Duodenal mucosa (tissue), 2 donors: ENCODE measurements at regions not wholly inside any gene's neighbourhood (a gene's known extent, or its start where the extent isn't known, plus 50 kb on each side); places are given as distances from the start of the nearest gene placed in this dataset.

Source experiments
- H3K27ac ChIP-seq: one replicate; pipeline ENCODE4 v1.7.0; 2013; ENCODE audit warnings: low read depth, low read length
- H3K27me3 ChIP-seq, 2 donors: one replicate each; pipeline ENCODE4 v1.7.0; 2013; ENCODE audit warnings: low read length in 2 of 2, control low read depth in 1 of 2; ENCODE audit not compliant: insufficient read depth in 2 of 2, control insufficient read depth in 1 of 2
- H3K36me3 ChIP-seq, 2 donors: one replicate each; pipeline ENCODE4 v1.7.0; 2013; ENCODE audit warnings: low read length in 2 of 2, control low read depth in 1 of 2; ENCODE audit not compliant: insufficient read depth in 2 of 2, control insufficient read depth in 1 of 2
- H3K4me1 ChIP-seq, 2 donors: one replicate each; pipeline ENCODE4 v1.7.0; 2013; ENCODE audit warnings: low read length in 2 of 2, control low read depth in 1 of 2; ENCODE audit not compliant: insufficient read depth in 2 of 2, control insufficient read depth in 1 of 2
- H3K4me3 ChIP-seq, 2 donors: one replicate each; pipeline ENCODE4 v1.7.0; 2013; ENCODE audit warnings: low read length in 2 of 2, low read depth in 1 of 2
- H3K9ac ChIP-seq, 2 donors: one replicate each; pipeline ENCODE4 v1.7.0; 2013; ENCODE audit warnings: low read length in 2 of 2, low read depth in 1 of 2
- H3K9me3 ChIP-seq, 2 donors: one replicate each; pipeline ENCODE4 v1.7.0; 2013; ENCODE audit warnings: low read length in 2 of 2, control low read depth in 1 of 2; ENCODE audit not compliant: control insufficient read depth in 1 of 2

GRCh38 chr9:29555502-29555901 is 1982.2 kb upstream of the C9orf72 start:
- no peak overlapping the region for H3K27ac ChIP-seq
- H3K9ac ChIP-seq: no peak overlapping the region
- H3K4me1 ChIP-seq: no peaks in the 10 kb centered on the region
- H3K36me3 ChIP-seq: no peaks in the 10 kb centered on the region
- H3K27me3 ChIP-seq: no peaks in the 10 kb centered on the region
- peaks cover 0 to 11% of the 10 kb centered on the region in 2 donors for H3K9me3 ChIP-seq
- no peak overlapping the region for H3K4me3 ChIP-seq

- H3K36me3 ChIP-seq: no peaks in the 10 kb centered on the region
- no peak overlapping the region for H3K4me3 ChIP-seq
- H3K27me3 ChIP-seq: no peaks in the 10 kb centered on the region
- peaks cover 0 to 11% of the 10 kb centered on the region in 2 donors for H3K9me3 ChIP-seq
- H3K4me1 ChIP-seq: no peaks in the 10 kb centered on the region
- no peak overlapping the region for H3K27ac ChIP-seq
- H3K9ac ChIP-seq: no peak overlapping the region
Observed at GRCh38 chr9:29556317-29556716, 1983.0 kb upstream of the C9orf72 start.

- Histone ChIP-seq H3K36me3 (no peaks in the 10 kb centered on the region), H3K4me3 (no peak overlapping the region), H3K9ac (no peak overlapping the region), H3K4me1 (no peaks in the 10 kb centered on the region), H3K9me3 (peaks cover 0 to 14% of the 10 kb centered on the region in 2 donors), H3K27me3 (no peaks in the 10 kb centered on the region), H3K27ac (no peak overlapping the region)
Observed at GRCh38 chr9:29556746-29557145, 1983.5 kb upstream of the C9orf72 start.

- H3K27me3 ChIP-seq: no peaks in the 10 kb centered on the region
Observed at GRCh38 chr9:29564564-29564963, 1991.3 kb upstream of the C9orf72 start.

GRCh38 chr9:29575219-29575618 is 2001.9 kb upstream of the C9orf72 start:
- Histone ChIP-seq H3K9me3 (peaks cover 0 to 2% of the 10 kb centered on the region in 2 donors), H3K4me3 (no peak overlapping the region), H3K36me3 (no peaks in the 10 kb centered on the region), H3K27ac (no peak overlapping the region), H3K9ac (no peak overlapping the region), H3K4me1 (no peaks in the 10 kb centered on the region), H3K27me3 (no peaks in the 10 kb centered on the region)

More at GRCh38 chr9:29564564-29564963, 1991.3 kb upstream of the C9orf72 start:
- Histone ChIP-seq H3K9ac (no peak overlapping the region), H3K4me1 (no peaks in the 10 kb centered on the region), H3K36me3 (no peaks in the 10 kb centered on the region), H3K9me3 (peaks cover 0 to 11% of the 10 kb centered on the region in 2 donors), H3K27ac (no peak overlapping the region), H3K4me3 (no peak overlapping the region)

- Histone ChIP-seq H3K4me1 (no peaks in the 10 kb centered on the region), H3K27ac (no peak overlapping the region), H3K4me3 (no peak overlapping the region)
Observed at GRCh38 chr9:29588361-29588760, 2015.1 kb upstream of the C9orf72 start.

GRCh38 chr9:29609282-29609681 is 2036.0 kb upstream of the C9orf72 start:
- H3K27me3 ChIP-seq: no peaks in the 10 kb centered on the region
- peaks cover 3 to 4% of the 10 kb centered on the region in 2 donors for H3K9me3 ChIP-seq
- H3K9ac ChIP-seq: no peak overlapping the region
- no peak overlapping the region for H3K4me3 ChIP-seq
- H3K36me3 ChIP-seq: no peaks in the 10 kb centered on the region
- no peaks in the 10 kb centered on the region for H3K4me1 ChIP-seq
- H3K27ac ChIP-seq: no peak overlapping the region

More at GRCh38 chr9:29588361-29588760, 2015.1 kb upstream of the C9orf72 start:
- Histone ChIP-seq H3K36me3 (no peaks in the 10 kb centered on the region), H3K27me3 (no peaks in the 10 kb centered on the region), H3K9ac (no peak overlapping the region), H3K9me3 (peaks cover 5 to 6% of the 10 kb centered on the region in 2 donors)

GRCh38 chr9:29613773-29614172 is 2040.5 kb upstream of the C9orf72 start:
- Histone ChIP-seq H3K27me3 (no peaks in the 10 kb centered on the region), H3K4me1 (no peaks in the 10 kb centered on the region), H3K27ac (no peak overlapping the region), H3K9ac (no peak overlapping the region), H3K36me3 (no peaks in the 10 kb centered on the region), H3K4me3 (no peak overlapping the region), H3K9me3 (no peaks in the 10 kb centered on the region)

- Histone ChIP-seq H3K4me3 (no peak overlapping the region), H3K9me3 (no peaks in the 10 kb centered on the region), H3K9ac (no peak overlapping the region), H3K4me1 (no peaks in the 10 kb centered on the region), H3K36me3 (no peaks in the 10 kb centered on the region), H3K27ac (no peak overlapping the region), H3K27me3 (no peaks in the 10 kb centered on the region)
Observed at GRCh38 chr9:29616844-29617243, 2043.6 kb upstream of the C9orf72 start.

- no peaks in the 10 kb centered on the region for H3K36me3 ChIP-seq
- H3K9ac ChIP-seq: no peak overlapping the region
- H3K27ac ChIP-seq: no peak overlapping the region
- H3K27me3 ChIP-seq: no peaks in the 10 kb centered on the region
- no peak overlapping the region for H3K4me3 ChIP-seq
- H3K9me3 ChIP-seq: no peaks in the 10 kb centered on the region
- no peaks in the 10 kb centered on the region for H3K4me1 ChIP-seq
Observed at GRCh38 chr9:29625292-29625731, 2052.0 kb upstream of the C9orf72 start.

GRCh38 chr9:29625931-29626330 is 2052.7 kb upstream of the C9orf72 start:
- Histone ChIP-seq H3K27ac (no peak overlapping the region), H3K4me3 (no peak overlapping the region), H3K9me3 (no peaks in the 10 kb centered on the region), H3K36me3 (no peaks in the 10 kb centered on the region), H3K9ac (no peak overlapping the region), H3K4me1 (no peaks in the 10 kb centered on the region), H3K27me3 (no peaks in the 10 kb centered on the region)
